NK-92 treated with Interleukin-12 subunit alpha and Interleukin-12 subunit beta, amount 100 ng/mL, for 24 hours (cell line): ENCODE measurements at regions not wholly inside any gene's neighbourhood (a gene's known extent, or its start where the extent isn't known, plus 50 kb on each side); places are given as distances from the start of the nearest gene placed in this dataset.
"Not testable (repeated sequence)": the region's sequence is repeated elsewhere in the genome, so short reads cannot be mapped to it uniquely, and the experiment has no call there.

ENCODE experiments used
- DNase-seq: peaks from one replicate; lab custom pipeline; 2025; lab: John Stamatoyannopoulos, UW

- no peak for DNase-seq
These were observed 445.4 kb upstream of the DEFB115 start for GRCh38 chr20:30811885-30812671.

- DNase-seq = no peak
These were observed 444.6 kb upstream of the DEFB115 start for GRCh38 chr20:30812739-30813411.

- not testable (repeated sequence) for DNase-seq
These were observed 443.8 kb upstream of the DEFB115 start for GRCh38 chr20:30813412-30814311.

- not testable (repeated sequence) for DNase-seq
These were observed 443.2 kb upstream of the DEFB115 start for GRCh38 chr20:30814312-30814639.

GRCh38 chr20:30815027-30815576, 442.4 kb upstream of the DEFB115 start:
- DNase-seq = not testable (repeated sequence)

- DNase-seq = no peak
These were observed 441.8 kb upstream of the DEFB115 start for GRCh38 chr20:30815577-30816181.

GRCh38 chr20:30816182-30816645, 441.2 kb upstream of the DEFB115 start:
- DNase-seq = no peak

- DNase-seq = not testable (repeated sequence)
These were observed 435.8 kb upstream of the DEFB115 start for GRCh38 chr20:30821615-30822014.

GRCh38 chr20:30824666-30825065, 432.8 kb upstream of the DEFB115 start:
- DNase-seq = not testable (repeated sequence)

GRCh38 chr20:30845923-30846322, 411.5 kb upstream of the DEFB115 start:
- DNase-seq = not testable (repeated sequence)

GRCh38 chr20:30868271-30868670, 389.2 kb upstream of the DEFB115 start:
- DNase-seq = not testable (repeated sequence)

GRCh38 chr20:30871127-30871526, 386.3 kb upstream of the DEFB115 start:
- not testable (repeated sequence) for DNase-seq

GRCh38 chr20:30872252-30872651, 385.2 kb upstream of the DEFB115 start:
- DNase-seq = not testable (repeated sequence)

- DNase-seq = not testable (repeated sequence)
These were observed 381.6 kb upstream of the DEFB115 start for GRCh38 chr20:30875868-30876267.

- DNase-seq = not testable (repeated sequence)
These were observed 366.1 kb upstream of the DEFB115 start for GRCh38 chr20:30891400-30891799.

GRCh38 chr20:30892541-30893345, 364.7 kb upstream of the DEFB115 start:
- no peak for DNase-seq

- DNase-seq = not testable (repeated sequence)
These were observed 363.8 kb upstream of the DEFB115 start for GRCh38 chr20:30893346-30894314.

- not testable (repeated sequence) for DNase-seq
These were observed 362.6 kb upstream of the DEFB115 start for GRCh38 chr20:30894707-30895353.

- DNase-seq = not testable (repeated sequence)
These were observed 362.1 kb upstream of the DEFB115 start for GRCh38 chr20:30895354-30895711.
